Chondrocyte (in vitro differentiated cells): ENCODE measurements at regions not wholly inside any gene's neighbourhood (a gene's known extent, or its start where the extent isn't known, plus 50 kb on each side); places are given as distances from the start of the nearest gene placed in this dataset.

Experiments used
- DNase-seq: peaks from one replicate; pipeline ENCODE4 v3.0.0; 2021; ENCODE audit warnings: mixed read lengths, low spot score
- H3K27ac Mint-ChIP-seq: one replicate; pipeline ENCODE4 v1.8.0; 2021; ENCODE audit warnings: mild to moderate bottlenecking, moderate library complexity, mixed read lengths; ENCODE audit not compliant: unreplicated experiment
- H3K27me3 Mint-ChIP-seq: 2 replicates; pipeline ENCODE4 v1.8.0; 2021; ENCODE audit warnings: low read depth, mixed read lengths
- H3K36me3 Mint-ChIP-seq: 2 replicates; pipeline ENCODE4 v1.8.0; 2021; ENCODE audit warnings: low read depth, mixed read lengths
- H3K4me1 Mint-ChIP-seq: 2 replicates; pipeline ENCODE4 v1.8.0; 2021; ENCODE audit warnings: low read depth, mild to moderate bottlenecking, mixed read lengths
- H3K4me3 Mint-ChIP-seq: one replicate; pipeline ENCODE4 v1.8.0; 2021; ENCODE audit warnings: mild to moderate bottlenecking, moderate library complexity, mixed read lengths; ENCODE audit not compliant: unreplicated experiment
- H3K9me3 Mint-ChIP-seq: 2 replicates; pipeline ENCODE4 v1.8.0; 2021; ENCODE audit warnings: low read depth, mixed read lengths
- TF ChIP-seq, protein P1 (sequence below): fragments of 200-600 bp; sonication (generic); IDR thresholded peaks from 2 replicates; pipeline ENCODE4 v1.5.0; 2021; ENCODE audit warnings: antibody characterized with exemption, mild to moderate bottlenecking, moderate library complexity

DNA sequence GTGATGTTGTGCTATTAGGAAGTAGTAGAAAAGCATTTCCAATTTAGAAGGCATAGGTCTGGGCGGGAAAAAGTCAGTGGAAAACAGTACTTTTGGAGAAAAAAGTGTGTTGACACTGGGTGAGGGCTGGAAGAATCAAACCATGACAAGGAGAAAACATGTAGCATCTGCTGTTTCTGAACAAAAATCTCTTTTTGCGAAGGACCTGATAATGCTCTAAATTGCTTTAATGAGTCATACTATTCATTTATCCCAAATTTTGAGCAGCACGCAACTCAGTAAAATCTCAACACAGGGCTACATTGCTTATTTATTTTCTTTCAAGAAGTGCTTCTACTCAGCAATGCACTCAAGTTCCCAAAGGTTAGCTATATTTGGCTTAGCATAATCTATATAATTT, 292.7 kb downstream of the DIPK2A start:
- Mint-ChIP-seq H3K27ac (no peak overlapping the region), H3K36me3 (no peaks in the 10 kb centered on the region), H3K9me3 (peaks cover 7% of the 10 kb centered on the region), H3K27me3 (no peaks in the 10 kb centered on the region), H3K4me3 (no peak overlapping the region), H3K4me1 (peaks cover 3% of the 10 kb centered on the region)
- no peak for DNase-seq
- TF ChIP-seq, protein P1, sequence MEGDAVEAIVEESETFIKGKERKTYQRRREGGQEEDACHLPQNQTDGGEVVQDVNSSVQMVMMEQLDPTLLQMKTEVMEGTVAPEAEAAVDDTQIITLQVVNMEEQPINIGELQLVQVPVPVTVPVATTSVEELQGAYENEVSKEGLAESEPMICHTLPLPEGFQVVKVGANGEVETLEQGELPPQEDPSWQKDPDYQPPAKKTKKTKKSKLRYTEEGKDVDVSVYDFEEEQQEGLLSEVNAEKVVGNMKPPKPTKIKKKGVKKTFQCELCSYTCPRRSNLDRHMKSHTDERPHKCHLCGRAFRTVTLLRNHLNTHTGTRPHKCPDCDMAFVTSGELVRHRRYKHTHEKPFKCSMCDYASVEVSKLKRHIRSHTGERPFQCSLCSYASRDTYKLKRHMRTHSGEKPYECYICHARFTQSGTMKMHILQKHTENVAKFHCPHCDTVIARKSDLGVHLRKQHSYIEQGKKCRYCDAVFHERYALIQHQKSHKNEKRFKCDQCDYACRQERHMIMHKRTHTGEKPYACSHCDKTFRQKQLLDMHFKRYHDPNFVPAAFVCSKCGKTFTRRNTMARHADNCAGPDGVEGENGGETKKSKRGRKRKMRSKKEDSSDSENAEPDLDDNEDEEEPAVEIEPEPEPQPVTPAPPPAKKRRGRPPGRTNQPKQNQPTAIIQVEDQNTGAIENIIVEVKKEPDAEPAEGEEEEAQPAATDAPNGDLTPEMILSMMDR = no peak

DNA sequence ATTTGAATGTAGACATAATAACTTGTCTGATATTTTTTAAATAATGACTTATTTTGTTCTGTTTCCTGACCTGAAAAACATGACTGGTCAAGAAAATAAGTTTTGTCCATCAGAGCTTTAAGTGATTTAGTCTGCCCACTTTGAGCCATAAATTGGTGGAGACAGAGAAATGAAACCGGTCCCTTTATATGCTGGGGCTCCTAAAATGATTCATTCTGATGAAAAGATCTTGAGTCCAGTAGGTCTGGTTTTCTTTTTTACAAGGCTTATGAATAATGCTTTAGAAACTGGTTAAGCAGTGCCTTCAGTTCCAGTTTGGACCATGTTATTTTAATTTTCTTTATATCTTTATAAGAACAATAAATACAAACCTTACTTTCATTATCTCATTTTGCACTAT, 293.2 kb downstream of the DIPK2A start:
- Mint-ChIP-seq H3K4me3 (no peak overlapping the region), H3K9me3 (peaks cover 7% of the 10 kb centered on the region), H3K27me3 (no peaks in the 10 kb centered on the region), H3K4me1 (peaks cover 3% of the 10 kb centered on the region), H3K27ac (no peak overlapping the region), H3K36me3 (no peaks in the 10 kb centered on the region)
- no peak for DNase-seq
- TF ChIP-seq, protein P1 = no peak

DNA sequence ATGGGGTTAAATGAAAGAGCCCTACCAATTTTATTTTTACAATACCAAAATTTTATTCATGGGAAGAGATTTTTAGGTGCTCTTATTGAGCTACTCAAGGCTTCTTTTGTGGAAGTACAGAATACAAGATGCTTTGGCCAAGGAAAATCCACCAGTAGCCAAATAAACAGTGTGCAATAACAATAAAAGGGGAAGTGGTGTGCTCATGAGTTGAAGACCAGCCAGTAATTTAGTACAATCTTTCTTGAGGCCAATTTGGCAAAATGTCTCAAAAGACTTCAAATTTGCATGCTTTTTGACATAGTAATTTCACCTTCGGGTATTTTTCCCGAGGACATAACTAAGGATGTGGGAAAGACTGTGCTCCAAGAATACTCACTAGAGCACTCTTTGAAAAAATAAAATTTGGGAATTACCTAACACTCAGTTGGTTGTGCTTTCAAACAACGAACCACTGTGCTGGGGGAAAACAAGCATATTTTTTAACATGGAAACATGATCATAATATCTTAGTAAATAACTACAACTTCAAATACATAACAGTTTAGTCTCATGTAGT, 294.0 kb downstream of the DIPK2A start:
- no peak overlapping the region for H3K4me3 Mint-ChIP-seq
- H3K9me3 Mint-ChIP-seq = peaks cover 3% of the 10 kb centered on the region
- no peaks in the 10 kb centered on the region for H3K36me3 Mint-ChIP-seq
- TF ChIP-seq, protein P1 = no peak
- no peak overlapping the region for H3K27ac Mint-ChIP-seq
- H3K4me1 Mint-ChIP-seq = peaks cover 3% of the 10 kb centered on the region
- H3K27me3 Mint-ChIP-seq = no peaks in the 10 kb centered on the region
- no peak for DNase-seq

DNA sequence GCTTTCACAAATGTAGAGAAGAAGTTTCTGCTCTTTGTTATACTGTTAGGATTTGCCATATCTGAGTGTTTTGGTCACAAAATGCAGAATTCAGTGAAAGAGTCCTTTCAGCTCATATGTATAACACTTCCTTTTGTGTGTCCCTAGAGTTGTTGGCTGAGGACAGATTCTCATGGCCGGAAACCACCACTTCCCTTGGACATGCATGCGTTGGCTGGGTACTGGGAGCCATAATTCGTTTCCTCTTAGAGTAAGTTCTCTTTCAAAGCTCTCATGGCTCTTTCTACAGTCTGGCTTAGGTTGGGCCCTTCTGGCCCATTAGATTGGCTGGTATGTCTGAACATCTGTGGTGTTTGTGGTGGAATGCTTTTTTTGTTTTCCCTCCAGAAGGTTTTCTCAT, 298.5 kb downstream of the DIPK2A start:
- H3K27me3 Mint-ChIP-seq = no peaks in the 10 kb centered on the region
- peaks cover 10% of the 10 kb centered on the region for H3K4me1 Mint-ChIP-seq

DNA sequence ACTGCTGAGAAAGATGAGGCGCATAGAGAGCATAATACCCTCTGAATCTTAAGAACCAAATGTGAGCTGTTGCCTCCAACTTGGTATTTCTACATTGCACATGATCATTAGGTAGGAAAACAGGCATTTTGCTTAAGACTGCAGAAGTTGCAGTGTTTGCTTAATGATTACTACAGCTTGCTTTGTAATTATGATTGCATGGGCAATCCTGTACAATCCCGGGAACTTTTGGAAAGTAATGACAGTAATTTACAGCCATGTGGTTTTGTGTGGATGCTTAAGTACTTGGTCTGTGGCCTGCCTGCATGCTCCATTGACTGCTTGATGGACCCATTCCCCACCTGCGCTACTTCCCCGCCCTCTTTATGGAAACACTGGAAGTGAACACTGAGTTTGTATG, 301.1 kb downstream of the DIPK2A start:
- Mint-ChIP-seq H3K27ac (no peak overlapping the region), H3K27me3 (no peaks in the 10 kb centered on the region), H3K9me3 (no peaks in the 10 kb centered on the region), H3K4me1 (peaks cover 8% of the 10 kb centered on the region), H3K36me3 (no peaks in the 10 kb centered on the region), H3K4me3 (no peak overlapping the region)
- TF ChIP-seq, protein P1 = no peak
- no peak for DNase-seq

More for the DNA sequence above, 298.5 kb downstream of the DIPK2A start:
- Mint-ChIP-seq H3K27ac (no peak overlapping the region), H3K9me3 (no peaks in the 10 kb centered on the region), H3K36me3 (no peaks in the 10 kb centered on the region), H3K4me3 (no peak overlapping the region)
- DNase-seq = no peak
- TF ChIP-seq, protein P1 = no peak
